MM.1S (cell line): ENCODE measurements at regions not wholly inside any gene's neighbourhood (a gene's known extent, or its start where the extent isn't known, plus 50 kb on each side); places are given as distances from the start of the nearest gene placed in this dataset.

Experiments used
- EZH2 ChIP-seq: fragments of 300-600 bp; sonication (generic); optimal IDR thresholded peaks from 2 replicates; pipeline ENCODE3; 2017; ENCODE audit warnings: low read depth, mild to moderate bottlenecking, antibody characterized with exemption, low read length, mixed read lengths
- EZH2phosphoT487 ChIP-seq: fragments of 300-600 bp; sonication (generic); IDR thresholded peaks from 2 replicates; pipeline ENCODE4 v1.6.1; 2018; ENCODE audit warnings: antibody characterized with exemption, low read length
- TF ChIP-seq, protein P1 (sequence below): fragments of 300-600 bp; sonication (generic); IDR thresholded peaks from 2 replicates; pipeline ENCODE4 v1.5.1; 2016; ENCODE audit warnings: antibody characterized with exemption, low read length, mixed read lengths

DNA sequence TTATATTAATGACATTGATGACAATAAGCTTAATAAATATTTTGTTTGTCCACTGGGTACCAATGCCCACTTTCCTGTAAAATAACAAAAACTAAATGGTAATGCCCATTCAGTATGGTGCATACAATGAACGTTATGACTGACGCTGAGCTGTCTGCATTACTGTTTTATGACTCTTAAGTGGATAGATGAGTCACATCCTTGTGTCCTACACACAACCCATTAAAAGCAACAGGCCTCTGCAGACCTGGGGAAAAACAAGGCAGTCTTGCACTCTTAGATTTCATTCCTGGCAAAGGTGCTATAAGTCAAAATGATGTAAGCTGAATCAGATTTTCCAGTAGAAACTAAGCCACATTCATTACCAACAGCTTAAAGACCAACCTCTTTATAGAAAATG lies 176.3 kb upstream of the TMEM45B start:
- TF ChIP-seq, protein P1, sequence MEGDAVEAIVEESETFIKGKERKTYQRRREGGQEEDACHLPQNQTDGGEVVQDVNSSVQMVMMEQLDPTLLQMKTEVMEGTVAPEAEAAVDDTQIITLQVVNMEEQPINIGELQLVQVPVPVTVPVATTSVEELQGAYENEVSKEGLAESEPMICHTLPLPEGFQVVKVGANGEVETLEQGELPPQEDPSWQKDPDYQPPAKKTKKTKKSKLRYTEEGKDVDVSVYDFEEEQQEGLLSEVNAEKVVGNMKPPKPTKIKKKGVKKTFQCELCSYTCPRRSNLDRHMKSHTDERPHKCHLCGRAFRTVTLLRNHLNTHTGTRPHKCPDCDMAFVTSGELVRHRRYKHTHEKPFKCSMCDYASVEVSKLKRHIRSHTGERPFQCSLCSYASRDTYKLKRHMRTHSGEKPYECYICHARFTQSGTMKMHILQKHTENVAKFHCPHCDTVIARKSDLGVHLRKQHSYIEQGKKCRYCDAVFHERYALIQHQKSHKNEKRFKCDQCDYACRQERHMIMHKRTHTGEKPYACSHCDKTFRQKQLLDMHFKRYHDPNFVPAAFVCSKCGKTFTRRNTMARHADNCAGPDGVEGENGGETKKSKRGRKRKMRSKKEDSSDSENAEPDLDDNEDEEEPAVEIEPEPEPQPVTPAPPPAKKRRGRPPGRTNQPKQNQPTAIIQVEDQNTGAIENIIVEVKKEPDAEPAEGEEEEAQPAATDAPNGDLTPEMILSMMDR = no peak
- no peak for TF ChIP-seq EZH2
- no peak for TF ChIP-seq EZH2phosphoT487
